Ishikawa (cell line): ENCODE measurements at regions not wholly inside any gene's neighbourhood (a gene's known extent, or its start where the extent isn't known, plus 50 kb on each side); places are given as distances from the start of the nearest gene placed in this dataset.

ENCODE experiments used
- CEBPB ChIP-seq: IDR thresholded peaks from 2 replicates; pipeline ENCODE4 v1.6.1; 2012
- CREB1 ChIP-seq: IDR thresholded peaks from 2 replicates; pipeline ENCODE4 v1.6.1; 2012; ENCODE audit warnings: low read depth
- EGR1 ChIP-seq: IDR thresholded peaks from 2 replicates; pipeline ENCODE4 v1.6.1; 2012
- EP300 ChIP-seq: IDR thresholded peaks from 2 replicates; pipeline ENCODE4 v1.6.1; 2012; ENCODE audit warnings: borderline replicate concordance
- FOXM1 ChIP-seq: IDR thresholded peaks from 2 replicates; pipeline ENCODE4 v1.6.1; 2012; ENCODE audit warnings: low read depth, borderline replicate concordance
- MAX ChIP-seq: IDR thresholded peaks from 2 replicates; pipeline ENCODE4 v1.6.1; 2012
- NFIC ChIP-seq: IDR thresholded peaks from 2 replicates; pipeline ENCODE4 v1.6.1; 2012
- RAD21 ChIP-seq: IDR thresholded peaks from 2 replicates; pipeline ENCODE4 v1.6.1; 2012; ENCODE audit warnings: low read depth
- TAF1 ChIP-seq: IDR thresholded peaks from 2 replicates; pipeline ENCODE4 v1.6.1; 2012; ENCODE audit warnings: low read depth, mild to moderate bottlenecking
- TCF12 ChIP-seq: IDR thresholded peaks from 2 replicates; pipeline ENCODE4 v1.6.1; 2012; ENCODE audit warnings: low read depth
- TEAD4 ChIP-seq: IDR thresholded peaks from 2 replicates; pipeline ENCODE4 v1.6.1; 2012
- YY1 ChIP-seq: IDR thresholded peaks from 2 replicates; pipeline ENCODE4 v1.6.1; 2012; ENCODE audit warnings: low read depth
- ZBTB7A ChIP-seq: IDR thresholded peaks from 2 replicates; pipeline ENCODE4 v1.6.1; 2012; ENCODE audit warnings: low read depth
- TF ChIP-seq, protein P1 (sequence below): IDR thresholded peaks from 2 replicates; pipeline ENCODE4 v1.6.1; 2012
- TF ChIP-seq, protein P2 (sequence below): IDR thresholded peaks from 2 replicates; pipeline ENCODE4 v1.6.1; 2012; ENCODE audit warnings: low read depth, mild to moderate bottlenecking

DNA sequence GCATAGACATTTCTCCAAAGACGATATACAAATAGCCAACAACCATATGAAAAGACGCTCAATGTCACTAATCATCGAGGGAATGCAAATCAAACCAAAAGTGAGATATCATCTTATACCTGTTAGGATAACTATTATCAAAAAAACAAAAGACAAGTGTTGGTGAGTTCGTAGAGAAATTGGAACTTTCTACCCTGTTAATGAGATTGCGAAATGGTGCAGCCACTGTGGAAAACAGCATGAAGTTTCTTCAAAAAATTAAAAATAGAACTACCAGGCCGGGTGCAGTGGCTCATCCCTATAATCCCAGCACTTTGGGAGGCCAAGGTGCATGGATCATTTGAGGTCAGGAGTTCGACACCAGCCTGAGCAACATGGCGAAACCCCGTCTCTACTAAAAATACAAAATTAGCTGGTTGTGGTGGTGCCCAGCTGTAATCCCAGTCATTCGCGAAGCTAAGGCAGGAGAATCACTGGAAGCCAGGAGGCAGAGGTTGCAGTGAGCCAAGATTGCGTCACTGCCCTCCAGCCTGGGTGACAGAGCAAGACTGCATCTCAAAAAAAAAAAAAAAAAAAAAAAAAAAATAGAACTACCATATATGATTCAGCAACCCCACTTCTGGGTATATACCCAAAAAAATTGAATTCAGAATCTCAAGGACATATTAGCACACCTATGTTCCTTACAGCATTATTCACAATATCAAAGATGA is 170.0 kb upstream of the ZNF184 start:
- no peak for TF ChIP-seq NFIC
- TF ChIP-seq, protein P1, sequence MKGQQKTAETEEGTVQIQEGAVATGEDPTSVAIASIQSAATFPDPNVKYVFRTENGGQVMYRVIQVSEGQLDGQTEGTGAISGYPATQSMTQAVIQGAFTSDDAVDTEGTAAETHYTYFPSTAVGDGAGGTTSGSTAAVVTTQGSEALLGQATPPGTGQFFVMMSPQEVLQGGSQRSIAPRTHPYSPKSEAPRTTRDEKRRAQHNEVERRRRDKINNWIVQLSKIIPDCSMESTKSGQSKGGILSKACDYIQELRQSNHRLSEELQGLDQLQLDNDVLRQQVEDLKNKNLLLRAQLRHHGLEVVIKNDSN: no peak
- no peak for TF ChIP-seq TAF1
- TF ChIP-seq TCF12: no peak

DNA sequence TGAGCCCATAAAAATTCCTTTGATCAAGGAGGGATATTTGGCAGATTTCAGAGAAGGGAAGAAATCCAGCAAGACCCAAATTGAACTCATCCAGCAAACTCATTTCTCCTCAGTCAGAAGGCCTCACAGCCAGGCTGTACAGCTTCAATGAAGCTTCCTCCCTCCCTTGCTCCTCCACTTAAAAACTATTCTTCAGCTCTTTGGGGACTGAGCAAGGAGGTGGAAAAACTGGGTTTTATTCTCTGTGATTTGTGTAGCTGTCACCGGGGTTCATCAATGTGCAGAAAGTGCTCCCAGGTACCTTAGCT is 158.7 kb upstream of the ZNF184 start:
- TF ChIP-seq CEBPB (no peak), ZBTB7A (no peak), MAX (no peak), TEAD4 (no peak), EP300 (no peak), CREB1 (no peak), RAD21 (no peak), TAF1 (no peak), FOXM1 (no peak), TCF12 (no peak), EGR1 (no peak), YY1 (no peak), NFIC (no peak)
- TF ChIP-seq, protein P2, sequence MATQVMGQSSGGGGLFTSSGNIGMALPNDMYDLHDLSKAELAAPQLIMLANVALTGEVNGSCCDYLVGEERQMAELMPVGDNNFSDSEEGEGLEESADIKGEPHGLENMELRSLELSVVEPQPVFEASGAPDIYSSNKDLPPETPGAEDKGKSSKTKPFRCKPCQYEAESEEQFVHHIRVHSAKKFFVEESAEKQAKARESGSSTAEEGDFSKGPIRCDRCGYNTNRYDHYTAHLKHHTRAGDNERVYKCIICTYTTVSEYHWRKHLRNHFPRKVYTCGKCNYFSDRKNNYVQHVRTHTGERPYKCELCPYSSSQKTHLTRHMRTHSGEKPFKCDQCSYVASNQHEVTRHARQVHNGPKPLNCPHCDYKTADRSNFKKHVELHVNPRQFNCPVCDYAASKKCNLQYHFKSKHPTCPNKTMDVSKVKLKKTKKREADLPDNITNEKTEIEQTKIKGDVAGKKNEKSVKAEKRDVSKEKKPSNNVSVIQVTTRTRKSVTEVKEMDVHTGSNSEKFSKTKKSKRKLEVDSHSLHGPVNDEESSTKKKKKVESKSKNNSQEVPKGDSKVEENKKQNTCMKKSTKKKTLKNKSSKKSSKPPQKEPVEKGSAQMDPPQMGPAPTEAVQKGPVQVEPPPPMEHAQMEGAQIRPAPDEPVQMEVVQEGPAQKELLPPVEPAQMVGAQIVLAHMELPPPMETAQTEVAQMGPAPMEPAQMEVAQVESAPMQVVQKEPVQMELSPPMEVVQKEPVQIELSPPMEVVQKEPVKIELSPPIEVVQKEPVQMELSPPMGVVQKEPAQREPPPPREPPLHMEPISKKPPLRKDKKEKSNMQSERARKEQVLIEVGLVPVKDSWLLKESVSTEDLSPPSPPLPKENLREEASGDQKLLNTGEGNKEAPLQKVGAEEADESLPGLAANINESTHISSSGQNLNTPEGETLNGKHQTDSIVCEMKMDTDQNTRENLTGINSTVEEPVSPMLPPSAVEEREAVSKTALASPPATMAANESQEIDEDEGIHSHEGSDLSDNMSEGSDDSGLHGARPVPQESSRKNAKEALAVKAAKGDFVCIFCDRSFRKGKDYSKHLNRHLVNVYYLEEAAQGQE: no peak
- TF ChIP-seq, protein P1: no peak

DNA sequence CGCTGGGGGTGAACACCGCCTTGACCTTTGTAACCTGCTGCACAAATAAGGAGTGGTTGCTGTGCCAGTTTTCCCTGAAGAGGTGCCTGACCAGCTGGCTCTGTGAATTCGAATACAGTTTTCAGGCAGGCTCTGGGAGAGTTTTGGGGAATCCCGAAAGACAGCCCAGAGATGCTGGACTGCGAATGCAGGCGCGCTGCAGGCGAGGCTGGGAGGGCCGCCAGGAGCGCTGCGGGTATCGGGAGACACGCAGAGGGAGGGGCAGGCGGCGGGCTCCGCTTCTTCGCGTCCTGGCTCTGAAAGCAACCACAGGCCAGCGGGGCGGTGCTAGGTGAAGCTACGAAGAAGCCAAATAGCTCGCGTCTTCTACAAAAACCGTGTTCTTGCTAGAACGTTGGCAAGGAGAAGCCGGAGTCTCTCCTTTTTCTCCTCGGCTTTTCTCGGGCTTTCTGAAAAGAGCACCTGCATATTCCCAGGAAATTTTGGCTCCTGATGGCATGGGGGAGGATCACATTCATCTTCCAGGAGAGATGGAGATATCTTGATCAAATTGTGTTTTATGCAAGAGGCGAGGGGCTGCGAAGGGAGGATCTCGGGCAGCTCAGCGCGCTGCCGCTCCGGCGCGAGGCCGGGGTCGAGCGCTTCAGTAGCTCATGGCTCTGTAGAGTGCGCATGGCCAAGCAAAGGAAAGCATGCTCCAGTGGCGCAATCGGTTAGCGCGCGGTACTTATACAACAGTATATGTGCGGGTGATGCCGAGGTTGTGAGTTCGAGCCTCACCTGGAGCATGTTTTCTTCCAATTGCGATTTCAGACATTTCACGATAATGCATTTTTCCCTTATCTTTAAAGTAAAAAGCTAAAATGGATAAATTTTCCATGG is 158.1 kb upstream of the ZNF184 start:
- peak; percentile 32; the same call in 1 of the 2 replicates for TF ChIP-seq YY1
- TF ChIP-seq MAX: peak; percentile 95
- TF ChIP-seq TEAD4: peak; percentile 72
- peak; percentile 85 for TF ChIP-seq CEBPB
- TF ChIP-seq EP300: no peak
- TF ChIP-seq CREB1: no peak
- TF ChIP-seq ZBTB7A: peak; percentile 25; the same call in 1 of the 2 replicates
- TF ChIP-seq, protein P2: peak; percentile 14; the same call in 1 of the 2 replicates
- peak; percentile 45; the same call in 1 of the 2 replicates for TF ChIP-seq NFIC

- TF ChIP-seq TCF12 (no peak), CEBPB (no peak), TEAD4 (no peak), MAX (no peak), TAF1 (no peak), FOXM1 (no peak), ZBTB7A (no peak), RAD21 (no peak), CREB1 (no peak)
- TF ChIP-seq, protein P1: no peak
- TF ChIP-seq, protein P2: no peak
Observed at GRCh38 chr6:27624694-27625262, 151.9 kb upstream of the ZNF184 start.
